ENCODE measurements at regions not wholly inside any gene's neighbourhood (a gene's known extent, or its start where the extent isn't known, plus 50 kb on each side); places are given as distances from the start of the nearest gene placed in this dataset.

- TF ChIP-seq ARID4B (CRISPR knock-in tag; IDR thresholded peaks at IDR 0.05; ENCODE audit: borderline replicate concordance): no peak
- TF ChIP-seq TCF7 (CRISPR knock-in tag; IDR thresholded peaks at IDR 0.05; ENCODE audit: low read depth): no peak
- TF ChIP-seq, protein P1, sequence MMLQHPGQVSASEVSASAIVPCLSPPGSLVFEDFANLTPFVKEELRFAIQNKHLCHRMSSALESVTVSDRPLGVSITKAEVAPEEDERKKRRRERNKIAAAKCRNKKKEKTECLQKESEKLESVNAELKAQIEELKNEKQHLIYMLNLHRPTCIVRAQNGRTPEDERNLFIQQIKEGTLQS (CRISPR knock-in tag; conservative IDR thresholded peaks at IDR 0.05): no peak
- no peak for TF ChIP-seq ELF4 (CRISPR knock-in tag; IDR thresholded peaks at IDR 0.05; ENCODE audit: low read depth)
- no peak for TF ChIP-seq FOXP1 (CRISPR knock-in tag; IDR thresholded peaks at IDR 0.05; ENCODE audit: borderline replicate concordance)
- TF ChIP-seq CREB1 (CRISPR knock-in tag; IDR thresholded peaks at IDR 0.05): no peak
- TF ChIP-seq MYBL2 (CRISPR knock-in tag; IDR thresholded peaks at IDR 0.05): no peak
Observed at GRCh38 chr20:63134201-63134612, 81.7 kb downstream of the YTHDF1 start (continued).

GRCh38 chr20:63133481-63134091 lies 82.3 kb downstream of the YTHDF1 start:
- Mint-ChIP-seq H3K27me3 (ENCODE audit: low read depth) (no peaks in the 10 kb centered on the region; the same call in 1 of the 2 replicates), H3K9me3 (no peaks in the 10 kb centered on the region), H3K4me3 (no peak overlapping the region), H3K36me3 (no peaks in the 10 kb centered on the region), H3K27ac (no peak overlapping the region), H3K4me1 (peaks cover 9% of the 10 kb centered on the region)
- ChIA-PET CTCF (interaction anchor here (0.8 to 2.7 kb wide), 3 partner anchors 40 to 90 kb away, joined by 3 to 13 read pairs (median 4); no protein-coding TSS in a partner anchor), POLR2A (no interaction called here)
- no peak for TF ChIP-seq E2F5 (CRISPR knock-in tag; IDR thresholded peaks at IDR 0.05)
- no peak for TF ChIP-seq GABPB1 (CRISPR knock-in tag; IDR thresholded peaks at IDR 0.05)
- TF ChIP-seq CBFB (CRISPR knock-in tag; IDR thresholded peaks at IDR 0.05; ENCODE audit: low read depth): no peak
- TF ChIP-seq EMX1 (CRISPR knock-in tag; IDR thresholded peaks at IDR 0.05): no peak
- TF ChIP-seq, protein P2, sequence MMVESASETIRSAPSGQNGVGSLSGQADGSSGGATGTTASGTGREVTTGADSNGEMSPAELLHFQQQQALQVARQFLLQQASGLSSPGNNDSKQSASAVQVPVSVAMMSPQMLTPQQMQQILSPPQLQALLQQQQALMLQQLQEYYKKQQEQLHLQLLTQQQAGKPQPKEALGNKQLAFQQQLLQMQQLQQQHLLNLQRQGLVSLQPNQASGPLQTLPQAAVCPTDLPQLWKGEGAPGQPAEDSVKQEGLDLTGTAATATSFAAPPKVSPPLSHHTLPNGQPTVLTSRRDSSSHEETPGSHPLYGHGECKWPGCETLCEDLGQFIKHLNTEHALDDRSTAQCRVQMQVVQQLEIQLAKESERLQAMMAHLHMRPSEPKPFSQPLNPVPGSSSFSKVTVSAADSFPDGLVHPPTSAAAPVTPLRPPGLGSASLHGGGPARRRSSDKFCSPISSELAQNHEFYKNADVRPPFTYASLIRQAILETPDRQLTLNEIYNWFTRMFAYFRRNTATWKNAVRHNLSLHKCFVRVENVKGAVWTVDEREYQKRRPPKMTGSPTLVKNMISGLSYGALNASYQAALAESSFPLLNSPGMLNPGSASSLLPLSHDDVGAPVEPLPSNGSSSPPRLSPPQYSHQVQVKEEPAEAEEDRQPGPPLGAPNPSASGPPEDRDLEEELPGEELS (CRISPR knock-in tag; IDR thresholded peaks at IDR 0.05): no peak
- no peak for TF ChIP-seq ZBTB43 (CRISPR knock-in tag; IDR thresholded peaks at IDR 0.05)
- no peak for TF ChIP-seq TP53 (CRISPR knock-in tag; IDR thresholded peaks at IDR 0.05)
- no peak for TF ChIP-seq TEAD4 (CRISPR knock-in tag; IDR thresholded peaks at IDR 0.05)
- no peak for TF ChIP-seq ZNF671 (CRISPR knock-in tag; IDR thresholded peaks at IDR 0.05)
- no peak for TF ChIP-seq TEAD1 (CRISPR knock-in tag; IDR thresholded peaks at IDR 0.05)
- DNase-seq (ENCODE audit: low spot score): peak; percentile 8
- no peak for ATAC-seq

Data from WTC11 (cell line).